CD4-positive, alpha-beta T cell (primary cell): ENCODE measurements at regions not wholly inside any gene's neighbourhood (a gene's known extent, or its start where the extent isn't known, plus 50 kb on each side); places are given as distances from the start of the nearest gene placed in this dataset.

Experiments used
- ATAC-seq: fragments of 200-7000 bp; cut with Tn5 transposase; one replicate; pipeline ENCODE4 v1.10.0; 2022; ENCODE audit warnings: mild to moderate bottlenecking; ENCODE audit not compliant: poor library complexity
- CTCF ChIA-PET: fragments of 350-600 bp; sonication (Branson Sonifier 250); formaldehyde crosslinking; loops from one replicate; lab custom pipeline; 2021; ENCODE audit warnings: antibody characterized with exemption, inconsistent platforms; lab: Charles Lee
- POLR2A ChIA-PET: fragments of 350-600 bp; sonication (Branson Sonifier 250); formaldehyde crosslinking; loops from one replicate; lab custom pipeline; 2021; ENCODE audit warnings: antibody characterized with exemption, inconsistent platforms; lab: Charles Lee
- DNase-seq, 14 experiments: peaks; one replicate each; pipeline ENCODE4 v3.0.0-alpha.2; 2013 to 2020; ENCODE audit warnings: mixed read lengths in 2 of 14
- H3K27ac ChIP-seq, 2 donors: one replicate each; pipeline versions ENCODE4 v1.5.1 to v1.7.0; 2013; ENCODE audit warnings: low read length in 2 of 2, low read depth in 1 of 2, mild to moderate bottlenecking in 1 of 2
- H3K27me3 ChIP-seq, 2 experiments: 1 replicate in 1 of 2; 2 replicates in 1 of 2; pipeline versions ENCODE4 v1.6.1 to v1.7.0; 2013; ENCODE audit warnings: low read length in 2 of 2, control low read depth in 1 of 2, mild to moderate bottlenecking in 1 of 2, moderate library complexity in 1 of 2; ENCODE audit not compliant: insufficient read depth in 2 of 2, control insufficient read depth in 1 of 2
- H3K36me3 ChIP-seq: one replicate; pipeline ENCODE4 v1.6.1; 2013; ENCODE audit warnings: low read length, control low read depth; ENCODE audit not compliant: insufficient read depth
- H3K4me1 ChIP-seq: one replicate; pipeline ENCODE4 v1.6.1; 2013; ENCODE audit warnings: low read length, control low read depth; ENCODE audit not compliant: insufficient read depth
- H3K4me3 ChIP-seq: one replicate; pipeline ENCODE4 v1.5.1; 2013; ENCODE audit warnings: mild to moderate bottlenecking, low read length, moderate library complexity
- H3K9me3 ChIP-seq, 2 experiments: 1 replicate in 1 of 2; 2 replicates in 1 of 2; pipeline versions ENCODE4 v1.6.1 to v1.7.0; 2013; ENCODE audit warnings: low read length in 2 of 2, mild to moderate bottlenecking in 2 of 2, control low read depth in 1 of 2, moderate library complexity in 1 of 2; ENCODE audit not compliant: control insufficient read depth in 1 of 2, insufficient read depth in 1 of 2
- H3K27ac Mint-ChIP-seq: one replicate; pipeline ENCODE4 v1.8.0; 2020; ENCODE audit warnings: mixed read lengths
- H3K27me3 Mint-ChIP-seq: one replicate; pipeline ENCODE4 v1.8.0; 2021; ENCODE audit warnings: mixed read lengths
- H3K36me3 Mint-ChIP-seq: one replicate; pipeline ENCODE4 v1.8.0; 2021; ENCODE audit warnings: low read depth, mixed read lengths
- H3K4me1 Mint-ChIP-seq: one replicate; pipeline ENCODE4 v1.8.0; 2021; ENCODE audit warnings: low read depth, mixed read lengths
- H3K4me3 Mint-ChIP-seq: one replicate; pipeline ENCODE4 v1.8.0; 2020; ENCODE audit warnings: mild to moderate bottlenecking, mixed read lengths
- H3K9me3 Mint-ChIP-seq: one replicate; pipeline ENCODE4 v1.8.0; 2020; ENCODE audit warnings: mixed read lengths
- CTCF ChIP-seq: fragments of 200-600 bp; IDR thresholded peaks from one replicate; pipeline ENCODE4 v1.8.0; 2022; ENCODE audit warnings: antibody characterized with exemption, mild to moderate bottlenecking
- intact Hi-C, 2 experiments: fragments of 100-400 bp; cut with DNase I in 1 of 2; cut with micrococcal nuclease in 1 of 2; formaldehyde crosslinking; loops; one replicate each; pipeline versions ENCODE4 v1.15.1 to v1.9.0; 2023 to 2025; cut with DNase I, micrococcal nuclease

GRCh38 chr6:81547149-81547548 lies 205.3 kb downstream of the TENT5A start:
- POLR2A ChIA-PET = no interaction called here

DNA sequence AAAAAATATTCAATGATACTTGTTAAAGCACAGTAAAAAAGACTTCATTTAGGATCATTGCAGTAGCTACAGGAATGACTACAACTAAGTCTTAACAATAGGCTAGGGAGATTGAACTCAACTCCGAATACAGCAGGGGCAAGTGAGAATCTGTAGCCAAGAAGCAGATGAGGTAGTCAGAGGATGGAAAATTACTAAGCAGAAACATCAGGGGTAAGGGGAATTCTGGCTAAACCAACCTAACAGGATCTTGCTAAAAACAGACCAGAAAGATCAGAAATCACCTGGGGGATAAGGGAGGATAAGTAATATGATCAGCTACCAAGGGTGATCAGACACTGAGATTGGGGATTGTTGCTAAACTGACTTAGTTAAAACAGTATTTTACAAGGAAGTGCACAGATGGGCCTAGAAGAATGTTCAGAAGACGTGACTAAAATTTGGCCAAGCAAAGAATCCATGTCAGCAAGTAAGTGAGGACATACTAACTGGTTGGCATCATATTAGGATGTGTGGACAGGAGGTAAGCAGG lies 217.5 kb downstream of the TENT5A start:
- DNase-seq (no peak), ATAC-seq (no peak)
- H3K36me3 ChIP-seq = no peaks in the 10 kb centered on the region
- Mint-ChIP-seq H3K4me3 (no peak overlapping the region), H3K27me3 (no peaks in the 10 kb centered on the region), H3K36me3 (no peaks in the 10 kb centered on the region), H3K4me1 (no peaks in the 10 kb centered on the region), H3K9me3 (peaks cover 9% of the 10 kb centered on the region), H3K27ac (no peak overlapping the region)
- peaks cover 0 to 7% of the 10 kb centered on the region in 2 experiments for H3K9me3 ChIP-seq
- CTCF ChIA-PET = interaction anchor here (0.7 kb wide), 1 partner anchor 21 kb away, joined by 3 read pairs; no protein-coding TSS in a partner anchor
- no peaks in the 10 kb centered on the region for H3K4me1 ChIP-seq
- intact Hi-C loops = no loop called here
- TF ChIP-seq CTCF = no peak
- H3K27me3 ChIP-seq = no peaks in the 10 kb centered on the region
- no peak overlapping the region for H3K4me3 ChIP-seq
- no peak overlapping the region for H3K27ac ChIP-seq
- POLR2A ChIA-PET = no interaction called here

More at GRCh38 chr6:81547149-81547548, 205.3 kb downstream of the TENT5A start:
- no peaks in the 10 kb centered on the region for H3K27me3 Mint-ChIP-seq
- DNase-seq = no peak
- Histone ChIP-seq H3K4me3 (no peak overlapping the region), H3K27me3 (no peaks in the 10 kb centered on the region), H3K27ac (no peak overlapping the region), H3K36me3 (no peaks in the 10 kb centered on the region), H3K4me1 (no peaks in the 10 kb centered on the region), H3K9me3 (no peaks in the 10 kb centered on the region)
- no peaks in the 10 kb centered on the region for H3K4me1 Mint-ChIP-seq
- no peak for ATAC-seq
- CTCF ChIA-PET = no interaction called here
- H3K27ac Mint-ChIP-seq = no peak overlapping the region
- H3K36me3 Mint-ChIP-seq = no peaks in the 10 kb centered on the region
- TF ChIP-seq CTCF = no peak
- no peak overlapping the region for H3K4me3 Mint-ChIP-seq
- intact Hi-C loops = no loop called here
- peaks cover 8% of the 10 kb centered on the region for H3K9me3 Mint-ChIP-seq

DNA sequence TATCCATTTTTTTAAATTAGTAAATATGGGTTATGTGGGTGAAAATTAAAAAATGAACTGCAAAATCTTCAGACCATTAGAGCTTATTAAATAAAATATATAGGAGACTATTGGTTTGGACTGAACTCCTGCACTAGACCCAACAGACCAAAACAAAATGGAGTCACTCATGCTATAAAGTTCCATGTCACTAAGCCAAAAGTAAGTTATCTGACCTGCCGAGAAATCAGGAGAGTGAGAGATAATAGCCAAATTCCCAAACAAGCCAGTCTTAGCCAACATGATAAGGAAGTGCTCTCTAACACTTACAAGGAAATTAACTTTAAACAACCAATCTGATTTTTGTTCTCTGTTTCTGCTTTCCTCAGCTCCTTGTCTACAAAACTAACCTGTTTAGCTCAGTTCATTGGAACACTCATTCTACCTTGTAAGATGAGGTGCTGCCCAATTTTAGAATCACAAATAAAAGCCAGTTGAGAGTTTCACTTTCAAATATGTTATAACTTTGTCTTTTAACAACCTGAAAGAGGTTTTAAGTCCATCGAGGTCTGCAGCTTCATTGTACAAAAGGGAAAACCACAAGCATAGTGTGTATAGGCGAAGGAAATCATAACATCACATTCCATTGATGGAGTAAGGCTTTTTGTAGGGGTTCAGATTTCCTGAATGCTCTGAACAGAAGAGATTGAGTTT lies 220.5 kb downstream of the TENT5A start:
- H3K9me3 Mint-ChIP-seq = peaks cover 10% of the 10 kb centered on the region
- intact Hi-C loops = no loop called here
- no peak overlapping the region for H3K4me3 Mint-ChIP-seq
- H3K36me3 Mint-ChIP-seq = no peaks in the 10 kb centered on the region
- Histone ChIP-seq H3K4me3 (no peak overlapping the region), H3K27ac (no peak overlapping the region), H3K4me1 (no peaks in the 10 kb centered on the region), H3K36me3 (no peaks in the 10 kb centered on the region), H3K9me3 (peaks cover 0 to 7% of the 10 kb centered on the region in 2 experiments), H3K27me3 (no peaks in the 10 kb centered on the region)
- no peaks in the 10 kb centered on the region for H3K4me1 Mint-ChIP-seq
- no peak for TF ChIP-seq CTCF
- CTCF ChIA-PET = no interaction called here
- POLR2A ChIA-PET = no interaction called here
- no peaks in the 10 kb centered on the region for H3K27me3 Mint-ChIP-seq
- no peak overlapping the region for H3K27ac Mint-ChIP-seq
- ATAC-seq = no peak
- DNase-seq = no peak
